GM10248 (cell line): ENCODE measurements at regions not wholly inside any gene's neighbourhood (a gene's known extent, or its start where the extent isn't known, plus 50 kb on each side); places are given as distances from the start of the nearest gene placed in this dataset.

Source experiments
- CTCF ChIA-PET: fragments of 300-600 bp; sonication (Branson Sonifier 250); formaldehyde crosslinking; extraction: SDS; loops from one replicate; lab custom pipeline; 2021; ENCODE audit warnings: antibody characterized with exemption; lab: Yijun Ruan, JAX
- POLR2A ChIA-PET: fragments of 350-650 bp; sonication (Branson Sonifier 250); formaldehyde crosslinking; extraction: SDS; loops from one replicate; lab custom pipeline; 2020; ENCODE audit warnings: antibody characterized with exemption; lab: Yijun Ruan, JAX
- DNase-seq: peaks from one replicate; pipeline ENCODE4 v3.0.0; 2012; ENCODE audit errors: extremely low spot score
- TF ChIP-seq, protein P1 (sequence below): IDR thresholded peaks from 2 replicates; pipeline ENCODE4 v1.5.1; 2012; ENCODE audit warnings: mild to moderate bottlenecking, low read depth; ENCODE audit errors: extremely low read depth, missing control alignments, control extremely low read depth

DNA sequence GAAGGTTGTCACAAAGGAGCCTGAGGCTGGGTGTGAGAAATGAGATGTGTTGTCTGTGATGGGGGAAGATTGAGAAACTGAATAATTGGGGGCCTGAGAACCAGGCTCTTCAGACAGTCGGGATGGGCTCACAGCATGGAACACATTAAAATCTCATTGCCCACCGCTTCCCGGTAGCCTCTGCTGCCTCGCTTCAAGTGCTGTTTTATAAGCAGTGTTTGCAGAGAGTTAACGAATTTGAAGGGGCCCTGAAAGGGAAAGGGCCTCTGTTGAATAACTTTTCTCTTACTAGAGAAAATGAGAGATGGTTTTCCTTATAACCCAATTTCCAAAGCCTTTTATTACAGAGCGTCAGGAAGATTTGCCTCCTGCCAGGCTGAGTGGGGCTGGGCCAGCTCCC, 258.8 kb upstream of the ASIC2 start:
- no peak for DNase-seq
- CTCF ChIA-PET: interaction anchor here (1.6 kb wide), 1 partner anchor 32 kb away, joined by 4 read pairs; no protein-coding TSS in a partner anchor
- POLR2A ChIA-PET: no interaction called here
- TF ChIP-seq, protein P1, sequence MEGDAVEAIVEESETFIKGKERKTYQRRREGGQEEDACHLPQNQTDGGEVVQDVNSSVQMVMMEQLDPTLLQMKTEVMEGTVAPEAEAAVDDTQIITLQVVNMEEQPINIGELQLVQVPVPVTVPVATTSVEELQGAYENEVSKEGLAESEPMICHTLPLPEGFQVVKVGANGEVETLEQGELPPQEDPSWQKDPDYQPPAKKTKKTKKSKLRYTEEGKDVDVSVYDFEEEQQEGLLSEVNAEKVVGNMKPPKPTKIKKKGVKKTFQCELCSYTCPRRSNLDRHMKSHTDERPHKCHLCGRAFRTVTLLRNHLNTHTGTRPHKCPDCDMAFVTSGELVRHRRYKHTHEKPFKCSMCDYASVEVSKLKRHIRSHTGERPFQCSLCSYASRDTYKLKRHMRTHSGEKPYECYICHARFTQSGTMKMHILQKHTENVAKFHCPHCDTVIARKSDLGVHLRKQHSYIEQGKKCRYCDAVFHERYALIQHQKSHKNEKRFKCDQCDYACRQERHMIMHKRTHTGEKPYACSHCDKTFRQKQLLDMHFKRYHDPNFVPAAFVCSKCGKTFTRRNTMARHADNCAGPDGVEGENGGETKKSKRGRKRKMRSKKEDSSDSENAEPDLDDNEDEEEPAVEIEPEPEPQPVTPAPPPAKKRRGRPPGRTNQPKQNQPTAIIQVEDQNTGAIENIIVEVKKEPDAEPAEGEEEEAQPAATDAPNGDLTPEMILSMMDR: no peak

DNA sequence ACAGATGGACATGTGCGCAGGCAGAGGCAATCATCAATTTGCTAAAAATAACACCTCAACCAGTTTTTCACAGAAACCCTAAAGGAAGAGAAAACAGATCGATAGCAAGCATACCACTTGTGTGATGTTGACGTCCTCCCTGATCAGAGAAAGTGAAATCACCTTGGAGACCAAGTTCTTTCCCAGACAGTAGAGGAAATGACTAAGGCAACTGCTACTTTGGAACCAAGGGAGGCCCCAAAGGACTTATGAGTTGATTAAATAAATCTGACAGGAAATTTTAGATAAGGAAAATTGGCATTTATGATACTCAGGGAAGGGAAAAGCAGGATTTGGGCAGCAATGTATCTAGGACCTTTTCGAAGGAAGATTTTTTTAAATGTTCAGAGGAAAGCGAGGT, 267.1 kb upstream of the ASIC2 start:
- DNase-seq: no peak
- TF ChIP-seq, protein P1: no peak
- CTCF ChIA-PET: no interaction called here
- POLR2A ChIA-PET: no interaction called here

DNA sequence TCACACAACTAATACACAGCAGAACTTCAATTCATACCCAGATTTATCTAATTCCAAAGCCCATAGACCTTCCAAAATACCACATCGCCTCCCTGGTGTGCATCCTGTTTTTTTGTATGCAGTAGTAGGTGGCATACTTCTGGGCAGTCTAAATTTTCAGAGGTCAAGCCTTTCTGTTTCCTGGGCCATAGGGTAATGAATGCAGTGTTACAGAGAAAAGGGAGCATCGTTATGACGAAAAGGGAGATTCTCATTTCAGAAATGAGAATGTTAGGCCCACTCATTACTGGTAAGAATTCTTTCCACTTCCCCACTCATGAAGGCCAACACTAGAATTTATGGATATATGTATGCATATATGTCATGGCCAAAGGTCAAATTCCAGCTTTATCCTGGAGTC, 267.8 kb upstream of the ASIC2 start:
- ChIA-PET CTCF (no interaction called here), POLR2A (no interaction called here)

DNA sequence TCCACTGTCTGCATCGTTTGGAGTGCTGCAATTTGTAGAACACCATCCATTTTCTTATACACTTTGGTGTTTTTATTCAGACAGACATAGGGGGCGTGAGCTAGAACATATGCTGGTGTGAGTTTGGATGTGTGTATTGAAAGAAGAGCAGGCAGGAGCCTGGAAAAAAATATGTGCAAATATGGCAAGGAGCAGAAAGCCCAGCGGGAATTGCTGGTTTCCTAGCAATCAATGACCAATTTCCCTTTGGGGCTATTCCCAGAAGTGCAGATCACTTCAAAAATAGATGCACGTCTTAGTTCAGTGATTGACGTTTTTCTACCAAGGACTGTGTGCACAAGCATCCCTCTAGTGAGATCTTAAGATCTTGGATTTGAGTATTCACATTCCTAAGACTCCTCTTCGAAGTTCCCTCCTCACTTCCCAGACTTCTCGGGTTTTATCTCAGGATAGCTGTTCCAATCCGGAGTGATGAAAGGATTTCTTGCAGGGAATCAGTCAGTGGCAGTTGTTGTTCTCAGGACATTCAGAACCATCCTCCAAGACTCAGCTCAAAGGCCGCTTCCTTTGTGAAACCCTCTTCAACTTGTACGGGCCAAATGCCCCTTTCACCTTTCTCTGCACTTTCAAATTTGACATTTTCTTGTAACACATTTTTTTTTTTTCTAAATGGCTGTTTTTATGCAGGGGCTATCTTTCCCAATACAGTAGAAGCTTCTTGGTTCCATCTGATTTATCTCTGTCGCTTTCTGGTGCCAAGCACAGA, 268.7 kb upstream of the ASIC2 start:
- POLR2A ChIA-PET: no interaction called here
- TF ChIP-seq, protein P1: no peak
- DNase-seq: no peak
- CTCF ChIA-PET: interaction anchor here (0.9 to 1.6 kb wide), 2 partner anchors 24 to 31 kb away, joined by 3 to 4 read pairs; no protein-coding TSS in a partner anchor

More for the DNA sequence above, 267.8 kb upstream of the ASIC2 start:
- no peak for DNase-seq
- TF ChIP-seq, protein P1: no peak

DNA sequence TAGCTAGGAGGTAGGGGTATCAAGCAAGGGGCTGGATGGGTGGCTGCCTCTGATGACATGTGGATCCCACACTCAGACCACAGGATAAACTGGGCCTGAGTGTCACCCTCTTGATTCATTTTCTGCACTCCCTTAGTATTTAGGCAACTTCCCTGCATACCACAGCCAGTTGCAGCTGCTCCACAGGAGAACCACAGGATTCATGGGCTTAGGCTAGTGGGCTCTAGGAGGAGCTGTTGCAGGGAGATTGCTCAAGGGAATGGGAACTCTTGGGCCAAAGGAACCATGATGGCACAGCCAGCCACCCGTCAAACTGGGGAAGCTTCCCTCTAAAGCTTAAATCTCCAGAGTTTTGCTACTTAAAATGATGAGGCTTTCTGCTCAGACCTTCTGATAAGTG, 269.7 kb upstream of the ASIC2 start:
- ChIA-PET POLR2A (no interaction called here), CTCF (interaction anchor here (0.9 to 1.6 kb wide), 2 partner anchors 23 to 32 kb away, joined by 3 to 4 read pairs; no protein-coding TSS in a partner anchor)
- TF ChIP-seq, protein P1: no peak
- DNase-seq: no peak

DNA sequence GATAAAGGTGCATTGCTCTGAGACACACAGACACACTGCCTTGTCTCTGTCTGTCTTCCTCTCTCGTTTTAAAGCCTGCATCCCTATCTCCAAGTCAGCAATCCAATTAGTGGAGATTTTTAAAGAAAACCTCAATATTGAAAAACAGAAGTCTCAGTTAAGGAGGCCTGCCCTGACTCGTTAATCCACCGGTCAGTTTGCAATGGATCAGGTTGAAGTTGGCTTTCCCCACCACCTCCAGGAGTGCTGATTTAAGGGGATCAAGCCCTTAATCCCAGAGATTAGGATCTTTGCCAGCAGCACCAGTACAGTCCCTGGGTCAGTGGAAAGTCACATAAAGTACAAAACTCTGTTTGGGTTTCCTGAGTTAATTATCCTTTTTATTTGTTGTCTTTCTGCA, 271.1 kb upstream of the ASIC2 start:
- DNase-seq: no peak
- TF ChIP-seq, protein P1: no peak
- POLR2A ChIA-PET: no interaction called here
- CTCF ChIA-PET: no interaction called here
